Choroid plexus epithelial cell (primary cell): ENCODE measurements at regions not wholly inside any gene's neighbourhood (a gene's known extent, or its start where the extent isn't known, plus 50 kb on each side); places are given as distances from the start of the nearest gene placed in this dataset.
A peak's percentile ranks its signal among the peaks of the same experiment; 100 is the strongest.

Experiments
- DNase-seq: peaks from one replicate; pipeline ENCODE4 v3.0.0-alpha.2; 2010; ENCODE audit warnings: low read depth
- H3K4me3 ChIP-seq: 2 replicates; pipeline ENCODE4 v1.5.1; 2011; ENCODE audit warnings: low read depth, mild to moderate bottlenecking, control low read depth, low read length, moderate library complexity
- CTCF ChIP-seq: conservative IDR thresholded peaks from 2 replicates; pipeline ENCODE4 v1.5.1; 2011; ENCODE audit warnings: low read depth, mild to moderate bottlenecking, control low read depth, inconsistent platforms, low read length, moderate library complexity

GRCh38 chr2:7607441-7608173 lies 690.4 kb downstream of the RNF144A start:
- TF ChIP-seq CTCF = no peak
- no peak for DNase-seq
- no peak overlapping the region for H3K4me3 ChIP-seq

- TF ChIP-seq CTCF = no peak
- DNase-seq = no peak
- no peak overlapping the region for H3K4me3 ChIP-seq
These were observed 692.3 kb downstream of the RNF144A start for GRCh38 chr2:7609556-7609955.

- TF ChIP-seq CTCF = no peak
- H3K4me3 ChIP-seq = no peak overlapping the region
- no peak for DNase-seq
These were observed 692.8 kb downstream of the RNF144A start for GRCh38 chr2:7609974-7610373.

GRCh38 chr2:7611750-7612149 lies 694.5 kb downstream of the RNF144A start:
- TF ChIP-seq CTCF = no peak
- no peak for DNase-seq
- H3K4me3 ChIP-seq = no peak overlapping the region

- H3K4me3 ChIP-seq = no peak overlapping the region
- DNase-seq = peak; percentile 13
- no peak for TF ChIP-seq CTCF
These were observed 695.8 kb downstream of the RNF144A start for GRCh38 chr2:7612969-7613368.

- no peak for DNase-seq
- H3K4me3 ChIP-seq = no peak overlapping the region
- TF ChIP-seq CTCF = no peak
These were observed 696.6 kb downstream of the RNF144A start for GRCh38 chr2:7613831-7614230.

- no peak for DNase-seq
- no peak overlapping the region for H3K4me3 ChIP-seq
- TF ChIP-seq CTCF = no peak
These were observed 700.8 kb downstream of the RNF144A start for GRCh38 chr2:7618031-7618430.
